ENCODE measurements at regions not wholly inside any gene's neighbourhood (a gene's known extent, or its start where the extent isn't known, plus 50 kb on each side); places are given as distances from the start of the nearest gene placed in this dataset.

DNA sequence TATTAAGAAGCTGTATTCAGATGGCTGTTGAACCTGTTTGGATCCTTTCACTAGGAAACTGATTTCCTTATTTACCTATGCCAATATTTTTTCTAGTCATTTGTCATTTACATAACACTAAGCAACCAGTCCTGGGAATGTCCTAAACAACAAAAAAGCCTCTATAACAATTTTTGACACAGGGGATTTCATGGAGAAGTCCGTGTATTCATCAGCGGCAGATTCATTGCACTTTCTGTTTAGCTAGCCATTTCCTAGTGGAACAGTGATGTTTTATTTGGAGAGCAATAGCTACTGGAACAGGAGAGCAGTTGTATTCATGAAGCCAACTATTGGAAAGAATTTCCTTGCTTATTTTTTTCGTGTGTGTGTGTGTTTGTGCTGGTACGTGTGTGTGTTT is 604.3 kb upstream of the POU3F3 start:
- TF ChIP-seq EP300 (IDR thresholded peaks at IDR 0.05) (no peak), POLR2AphosphoS5 (IDR thresholded peaks at IDR 0.05) (no peak)
